SK-N-MC (cell line): ENCODE measurements at regions not wholly inside any gene's neighbourhood (a gene's known extent, or its start where the extent isn't known, plus 50 kb on each side); places are given as distances from the start of the nearest gene placed in this dataset.

Experiments
- EZH2 ChIP-seq: fragments of 200-600 bp; sonication (generic); IDR thresholded peaks from one replicate; pipeline ENCODE4 v1.6.1; 2017; ENCODE audit warnings: antibody characterized with exemption
- FOXP2 ChIP-seq: optimal IDR thresholded peaks from 2 replicates; pipeline ENCODE3; 2011; ENCODE audit warnings: mild to moderate bottlenecking, moderate library complexity; ENCODE audit not compliant: insufficient read depth; ENCODE audit errors: extremely low read length, control extremely low read depth
- POLR2AphosphoS5 ChIP-seq: IDR thresholded peaks from 2 replicates; pipeline ENCODE4 v1.6.1; 2012; ENCODE audit warnings: mild to moderate bottlenecking, low read depth, low read length, borderline replicate concordance

- no peak for TF ChIP-seq POLR2AphosphoS5
- TF ChIP-seq EZH2, result no peak
- TF ChIP-seq FOXP2, result no peak
These were observed 618.2 kb upstream of the CAMK1G start for GRCh38 chr1:208965351-208965750.
